ENCODE measurements at regions not wholly inside any gene's neighbourhood (a gene's known extent, or its start where the extent isn't known, plus 50 kb on each side); places are given as distances from the start of the nearest gene placed in this dataset.
A peak's percentile ranks its signal among the peaks of the same experiment; 100 is the strongest.

DNA sequence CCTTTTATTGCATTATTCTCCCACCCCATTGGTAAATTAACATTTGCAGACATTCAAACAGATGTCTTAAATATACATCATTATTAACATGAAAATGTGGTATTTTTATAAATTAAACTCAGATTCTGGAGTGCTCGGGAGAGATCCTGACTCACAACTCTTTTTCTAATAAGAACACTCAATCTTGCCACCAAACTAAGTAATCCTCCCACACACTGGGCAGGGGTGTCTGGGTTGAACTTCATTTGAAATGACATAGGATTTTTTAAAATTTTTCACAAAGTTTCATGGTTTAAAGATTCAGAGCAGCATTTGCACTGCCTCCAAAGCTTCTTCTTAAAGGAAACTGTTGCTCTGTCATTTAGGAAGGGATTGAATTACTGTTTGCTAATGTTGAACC is 754.3 kb downstream of the MECOM start:
- Histone ChIP-seq H3K4me3 (ENCODE audit: low read length) (no peak overlapping the region), H3K27ac (ENCODE audit: low read length) (no peak overlapping the region), H3K27me3 (ENCODE audit: control insufficient read depth, insufficient read depth, low read length) (no peaks in the 10 kb centered on the region), H3K36me3 (ENCODE audit: control insufficient read depth, insufficient read depth, low read length) (no peaks in the 10 kb centered on the region), H3K9me3 (ENCODE audit: control insufficient read depth, low read depth, low read length) (no peaks in the 10 kb centered on the region), H3K4me1 (ENCODE audit: control insufficient read depth, insufficient read depth, low read length) (no peaks in the 10 kb centered on the region)
- 60% methylated on average over 1 of the region's 1 CpG for WGBS (ENCODE audit: insufficient coverage, low lambda C conversion rate)
- DNase-seq, result no peak

GRCh38 chr3:168895419-168895818 is 768.1 kb downstream of the MECOM start:
- Histone ChIP-seq H3K36me3 (ENCODE audit: control insufficient read depth, insufficient read depth, low read length) (no peaks in the 10 kb centered on the region), H3K4me3 (ENCODE audit: low read length) (no peak overlapping the region), H3K27ac (ENCODE audit: low read length) (no peak overlapping the region), H3K27me3 (ENCODE audit: control insufficient read depth, insufficient read depth, low read length) (no peaks in the 10 kb centered on the region), H3K9me3 (ENCODE audit: control insufficient read depth, low read depth, low read length) (peaks cover 3% of the 10 kb centered on the region), H3K4me1 (ENCODE audit: control insufficient read depth, insufficient read depth, low read length) (peaks cover 6% of the 10 kb centered on the region)
- DNase-seq, result no peak
- 100% methylated on average over 1 of the region's 1 CpG for WGBS (ENCODE audit: insufficient coverage, low lambda C conversion rate)

DNA sequence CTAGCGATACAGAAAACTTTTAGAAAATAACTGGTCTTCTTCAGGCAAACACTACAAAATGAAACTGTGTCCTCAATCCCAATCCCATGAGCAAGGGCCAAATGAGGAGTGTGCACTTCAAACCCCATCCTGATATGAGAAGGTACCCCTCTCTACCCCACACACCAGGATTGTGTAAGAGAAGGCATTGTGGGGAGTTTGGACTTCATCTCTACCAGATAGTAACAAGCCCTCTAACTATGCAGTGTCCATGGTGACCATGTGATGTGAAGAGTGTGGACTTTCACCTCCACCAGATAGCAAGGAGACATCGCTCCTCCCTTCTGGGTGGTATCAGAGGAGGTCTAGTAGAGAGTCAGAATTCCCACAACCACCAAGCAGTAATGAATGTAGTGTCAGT is 769.3 kb downstream of the MECOM start:
- no CpG with 5 or more reads among the region's 2 CpGs for WGBS (ENCODE audit: insufficient coverage, low lambda C conversion rate)

DNA sequence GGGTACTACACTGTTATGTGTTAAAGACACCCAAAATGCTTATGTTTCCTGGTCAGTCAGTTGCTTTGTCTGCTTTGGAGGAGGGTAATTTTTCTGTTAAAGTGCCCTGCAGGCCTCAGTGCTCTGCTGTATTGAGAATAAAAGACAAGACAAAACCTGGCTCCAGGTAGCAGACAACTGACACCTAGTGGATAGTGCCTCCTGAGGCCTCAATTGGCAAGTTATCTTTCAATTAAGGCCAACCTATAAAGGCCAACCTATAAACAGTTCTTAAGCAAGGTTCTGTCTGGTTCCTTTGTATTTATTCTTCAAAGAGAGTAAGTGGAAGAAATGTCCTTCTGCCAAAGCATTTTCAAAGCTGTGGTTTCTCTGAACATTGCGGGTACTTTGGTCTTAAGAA is 773.8 kb downstream of the MECOM start:
- Histone ChIP-seq H3K4me3 (ENCODE audit: low read length) (no peak overlapping the region), H3K9me3 (ENCODE audit: control insufficient read depth, low read depth, low read length) (no peaks in the 10 kb centered on the region), H3K27me3 (ENCODE audit: control insufficient read depth, insufficient read depth, low read length) (no peaks in the 10 kb centered on the region), H3K36me3 (ENCODE audit: control insufficient read depth, insufficient read depth, low read length) (no peaks in the 10 kb centered on the region), H3K4me1 (ENCODE audit: control insufficient read depth, insufficient read depth, low read length) (peaks cover 6% of the 10 kb centered on the region), H3K27ac (ENCODE audit: low read length) (no peak overlapping the region)
- peak; percentile 7 to 26 for DNase-seq
- WGBS (ENCODE audit: insufficient coverage, low lambda C conversion rate), result no CpG with 5 or more reads among the region's 1 CpG

More for the DNA sequence above, 769.3 kb downstream of the MECOM start:
- peak; percentile 52 to 69 for DNase-seq
- Histone ChIP-seq H3K36me3 (ENCODE audit: control insufficient read depth, insufficient read depth, low read length) (no peaks in the 10 kb centered on the region), H3K27ac (ENCODE audit: low read length) (no peak overlapping the region), H3K27me3 (ENCODE audit: control insufficient read depth, insufficient read depth, low read length) (no peaks in the 10 kb centered on the region), H3K4me1 (ENCODE audit: control insufficient read depth, insufficient read depth, low read length) (peaks cover 6% of the 10 kb centered on the region), H3K9me3 (ENCODE audit: control insufficient read depth, low read depth, low read length) (peaks cover 3% of the 10 kb centered on the region), H3K4me3 (ENCODE audit: low read length) (no peak overlapping the region)

DNA sequence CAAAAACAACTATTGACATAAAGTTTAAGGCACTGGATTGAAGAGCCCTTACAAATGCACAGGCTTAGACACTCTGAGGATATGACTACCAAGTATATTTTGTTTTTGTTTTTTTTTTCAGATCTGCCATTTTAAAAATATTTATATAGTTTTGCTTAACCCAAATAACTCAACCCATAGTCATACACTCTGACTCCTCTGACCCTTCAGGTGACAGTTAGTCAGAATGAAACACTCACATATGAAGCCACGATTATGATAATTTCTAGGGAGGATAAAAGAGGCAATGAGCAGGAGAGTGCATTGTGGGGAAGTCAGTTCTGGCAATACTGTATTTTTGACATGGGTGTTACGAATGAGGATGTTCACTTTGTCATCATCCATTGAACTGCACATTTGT is 774.7 kb downstream of the MECOM start:
- no peak overlapping the region for H3K27ac ChIP-seq (ENCODE audit: low read length)
- H3K4me3 ChIP-seq (ENCODE audit: low read length), result no peak overlapping the region
- H3K4me1 ChIP-seq (ENCODE audit: control insufficient read depth, insufficient read depth, low read length), result no peaks in the 10 kb centered on the region
- H3K36me3 ChIP-seq (ENCODE audit: control insufficient read depth, insufficient read depth, low read length), result no peaks in the 10 kb centered on the region
- no peak for DNase-seq
- H3K27me3 ChIP-seq (ENCODE audit: control insufficient read depth, insufficient read depth, low read length), result no peaks in the 10 kb centered on the region
- WGBS (ENCODE audit: insufficient coverage, low lambda C conversion rate), result 40% methylated on average over 1 of the region's 2 CpGs
- H3K9me3 ChIP-seq (ENCODE audit: control insufficient read depth, low read depth, low read length), result no peaks in the 10 kb centered on the region

- Histone ChIP-seq H3K36me3 (ENCODE audit: control insufficient read depth, insufficient read depth, low read length) (no peaks in the 10 kb centered on the region), H3K4me1 (ENCODE audit: control insufficient read depth, insufficient read depth, low read length) (no peaks in the 10 kb centered on the region), H3K4me3 (ENCODE audit: low read length) (no peak overlapping the region), H3K27me3 (ENCODE audit: control insufficient read depth, insufficient read depth, low read length) (no peaks in the 10 kb centered on the region), H3K27ac (ENCODE audit: low read length) (no peak overlapping the region), H3K9me3 (ENCODE audit: control insufficient read depth, low read depth, low read length) (no peaks in the 10 kb centered on the region)
- no peak for DNase-seq
- 100% methylated on average over 1 of the region's 2 CpGs for WGBS (ENCODE audit: insufficient coverage, low lambda C conversion rate)
Measured at GRCh38 chr3:168885028-168885427, 778.5 kb downstream of the MECOM start.

GRCh38 chr3:168884353-168884903 is 779.1 kb downstream of the MECOM start:
- Histone ChIP-seq H3K36me3 (ENCODE audit: control insufficient read depth, insufficient read depth, low read length) (no peaks in the 10 kb centered on the region), H3K27me3 (ENCODE audit: control insufficient read depth, insufficient read depth, low read length) (no peaks in the 10 kb centered on the region), H3K4me3 (ENCODE audit: low read length) (no peak overlapping the region), H3K9me3 (ENCODE audit: control insufficient read depth, low read depth, low read length) (no peaks in the 10 kb centered on the region), H3K27ac (ENCODE audit: low read length) (no peak overlapping the region), H3K4me1 (ENCODE audit: control insufficient read depth, insufficient read depth, low read length) (peaks cover 2% of the 10 kb centered on the region)
- WGBS (ENCODE audit: insufficient coverage, low lambda C conversion rate), result no CpG with 5 or more reads among the region's 1 CpG
- peak; percentile 26 to 57 for DNase-seq

GRCh38 chr3:168883145-168883544 is 780.4 kb downstream of the MECOM start:
- Histone ChIP-seq H3K27me3 (ENCODE audit: control insufficient read depth, insufficient read depth, low read length) (no peaks in the 10 kb centered on the region), H3K4me1 (ENCODE audit: control insufficient read depth, insufficient read depth, low read length) (peaks cover 8% of the 10 kb centered on the region), H3K36me3 (ENCODE audit: control insufficient read depth, insufficient read depth, low read length) (no peaks in the 10 kb centered on the region), H3K27ac (ENCODE audit: low read length) (no peak overlapping the region), H3K9me3 (ENCODE audit: control insufficient read depth, low read depth, low read length) (no peaks in the 10 kb centered on the region), H3K4me3 (ENCODE audit: low read length) (no peak overlapping the region)
- WGBS (ENCODE audit: insufficient coverage, low lambda C conversion rate), result no CpG with 5 or more reads among the region's 1 CpG
- no peak for DNase-seq

DNA sequence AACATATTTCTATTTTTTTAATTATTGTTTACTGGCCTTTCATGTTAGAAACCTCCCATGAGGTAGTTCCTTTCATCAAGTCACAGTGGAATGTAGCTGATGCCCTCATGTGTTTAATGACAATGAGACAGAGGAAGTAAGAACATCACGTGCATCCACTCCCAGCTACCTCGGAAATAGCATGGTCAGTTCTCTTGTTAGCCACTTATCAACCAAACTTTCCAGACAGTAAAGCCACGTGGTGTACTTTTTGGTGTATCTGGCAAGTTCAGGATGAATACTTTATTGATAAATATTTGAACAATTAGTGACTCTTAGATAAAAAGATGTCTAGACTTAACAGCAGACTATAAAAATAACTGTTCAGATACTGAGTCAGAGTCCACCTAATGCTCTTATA is 781.7 kb downstream of the MECOM start:
- Histone ChIP-seq H3K27ac (ENCODE audit: low read length) (no peak overlapping the region), H3K4me1 (ENCODE audit: control insufficient read depth, insufficient read depth, low read length) (peaks cover 12% of the 10 kb centered on the region), H3K9me3 (ENCODE audit: control insufficient read depth, low read depth, low read length) (no peaks in the 10 kb centered on the region), H3K27me3 (ENCODE audit: control insufficient read depth, insufficient read depth, low read length) (no peaks in the 10 kb centered on the region), H3K36me3 (ENCODE audit: control insufficient read depth, insufficient read depth, low read length) (no peaks in the 10 kb centered on the region), H3K4me3 (ENCODE audit: low read length) (no peak overlapping the region)
- no peak for DNase-seq
- WGBS (ENCODE audit: insufficient coverage, low lambda C conversion rate), result no CpG with 5 or more reads among the region's 3 CpGs

- no peaks in the 10 kb centered on the region for H3K36me3 ChIP-seq (ENCODE audit: control insufficient read depth, insufficient read depth, low read length)
- 88% methylated on average over 1 of the region's 1 CpG for WGBS (ENCODE audit: insufficient coverage, low lambda C conversion rate)
- H3K9me3 ChIP-seq (ENCODE audit: control insufficient read depth, low read depth, low read length), result no peaks in the 10 kb centered on the region
- DNase-seq, result peak in 1 of 2 donors; percentile 28
- H3K4me3 ChIP-seq (ENCODE audit: low read length), result no peak overlapping the region
- no peaks in the 10 kb centered on the region for H3K27me3 ChIP-seq (ENCODE audit: control insufficient read depth, insufficient read depth, low read length)
- H3K27ac ChIP-seq (ENCODE audit: low read length), result peak overlapping the region; percentile 62
- peaks cover 12% of the 10 kb centered on the region for H3K4me1 ChIP-seq (ENCODE audit: control insufficient read depth, insufficient read depth, low read length)
Measured at GRCh38 chr3:168878655-168879054, 782.9 kb upstream of the GOLIM4 start.

DNA sequence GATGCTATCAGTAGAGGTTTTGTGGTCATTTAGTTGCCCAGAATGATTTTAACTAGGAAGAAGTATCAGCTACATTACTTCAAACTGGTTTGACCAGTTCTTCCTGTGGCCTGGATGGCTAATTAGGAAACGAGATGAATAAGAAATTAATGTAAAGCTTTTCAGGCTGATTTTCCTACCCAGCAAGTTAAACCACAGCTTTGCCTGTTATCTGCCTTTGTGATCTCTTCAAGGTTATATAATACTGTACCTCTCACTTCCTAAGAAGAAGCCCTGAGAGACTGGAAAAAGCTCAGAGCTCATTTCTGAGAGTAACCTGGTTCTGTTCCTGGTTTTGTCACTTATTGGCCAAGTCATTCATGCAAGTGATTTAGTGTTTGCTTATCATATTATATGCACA is 782.2 kb upstream of the GOLIM4 start:
- Histone ChIP-seq H3K27me3 (ENCODE audit: control insufficient read depth, insufficient read depth, low read length) (no peaks in the 10 kb centered on the region), H3K4me1 (ENCODE audit: control insufficient read depth, insufficient read depth, low read length) (peaks cover 18% of the 10 kb centered on the region), H3K4me3 (ENCODE audit: low read length) (no peak overlapping the region), H3K27ac (ENCODE audit: low read length) (peak overlapping the region; percentile 62), H3K36me3 (ENCODE audit: control insufficient read depth, insufficient read depth, low read length) (no peaks in the 10 kb centered on the region), H3K9me3 (ENCODE audit: control insufficient read depth, low read depth, low read length) (no peaks in the 10 kb centered on the region)
- peak in 1 of 2 donors; percentile 72 for DNase-seq
- WGBS (ENCODE audit: insufficient coverage, low lambda C conversion rate), result no CpG with 5 or more reads among the region's 1 CpG

Data from large intestine (tissue), 3 donors.